Mucosa of stomach (tissue), 1 donor: ENCODE measurements at regions not wholly inside any gene's neighbourhood (a gene's known extent, or its start where the extent isn't known, plus 50 kb on each side); places are given as distances from the start of the nearest gene placed in this dataset.

Source experiments
- H3K27me3 ChIP-seq: one replicate; pipeline ENCODE4 v1.7.0; 2013; ENCODE audit warnings: mild to moderate bottlenecking, low read length; ENCODE audit not compliant: control insufficient read depth, insufficient read depth
- H3K36me3 ChIP-seq: one replicate; pipeline ENCODE4 v1.7.0; 2013; ENCODE audit warnings: low read length; ENCODE audit not compliant: control insufficient read depth, insufficient read depth
- H3K4me1 ChIP-seq: one replicate; pipeline ENCODE4 v1.7.0; 2013; ENCODE audit warnings: mild to moderate bottlenecking, low read length; ENCODE audit not compliant: control insufficient read depth, insufficient read depth
- H3K4me3 ChIP-seq: one replicate; pipeline ENCODE4 v1.7.0; 2013; ENCODE audit warnings: low read length
- H3K9ac ChIP-seq: one replicate; pipeline ENCODE4 v1.7.0; 2013; ENCODE audit warnings: mild to moderate bottlenecking, low read length, moderate library complexity
- H3K9me3 ChIP-seq: one replicate; pipeline ENCODE4 v1.7.0; 2013; ENCODE audit warnings: mild to moderate bottlenecking, low read length, moderate library complexity; ENCODE audit not compliant: control insufficient read depth
- donor health status: Pancreatic carcinoma.

DNA sequence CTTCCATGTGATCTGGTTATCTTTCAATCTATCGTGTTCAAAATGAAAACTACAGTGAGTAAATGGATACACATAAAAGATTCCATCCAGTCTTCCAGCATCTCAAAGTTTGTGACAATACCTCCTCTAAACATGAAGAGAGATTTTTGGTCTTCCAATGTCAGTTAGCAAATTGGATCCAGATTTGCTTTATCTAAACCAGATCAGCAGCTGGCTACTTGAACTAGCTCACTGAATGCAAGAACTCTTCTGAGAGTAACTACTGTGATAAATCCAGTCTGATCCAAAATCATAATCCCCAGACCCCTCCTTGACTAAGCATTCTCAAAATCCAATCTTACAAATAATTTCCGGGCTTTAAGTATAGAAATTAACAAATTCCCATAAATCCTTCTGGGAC, 2177.9 kb upstream of the C9orf72 start:
- Histone ChIP-seq H3K36me3 (no peaks in the 10 kb centered on the region), H3K4me3 (no peak overlapping the region), H3K9ac (no peak overlapping the region), H3K27me3 (no peaks in the 10 kb centered on the region), H3K9me3 (no peaks in the 10 kb centered on the region), H3K4me1 (no peaks in the 10 kb centered on the region)

- no peak overlapping the region for H3K9ac ChIP-seq
- H3K4me1 ChIP-seq, result no peaks in the 10 kb centered on the region
- H3K36me3 ChIP-seq, result no peaks in the 10 kb centered on the region
- no peaks in the 10 kb centered on the region for H3K9me3 ChIP-seq
- H3K27me3 ChIP-seq, result no peaks in the 10 kb centered on the region
- no peak overlapping the region for H3K4me3 ChIP-seq
These were observed 2180.4 kb upstream of the C9orf72 start for GRCh38 chr9:29753638-29754037.

DNA sequence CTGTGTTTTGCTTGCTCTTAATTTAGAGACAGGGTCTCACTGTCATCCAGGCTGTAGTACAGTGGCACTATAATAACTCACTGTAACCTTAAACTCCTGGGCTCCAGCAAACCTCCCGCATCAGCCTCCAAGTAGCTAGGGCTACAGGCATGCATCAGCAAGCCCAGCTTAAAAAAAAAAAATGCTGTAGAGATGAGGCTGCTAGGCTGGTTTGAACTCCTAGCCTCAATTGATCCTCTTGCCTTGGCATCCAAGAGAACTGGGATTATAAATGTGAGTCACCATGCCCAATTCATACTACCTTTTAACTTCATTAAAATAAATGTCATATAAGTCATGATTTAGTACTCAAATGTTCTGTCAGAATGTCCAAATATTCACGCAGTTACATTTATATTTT, 2195.7 kb upstream of the C9orf72 start:
- Histone ChIP-seq H3K9me3 (no peaks in the 10 kb centered on the region), H3K4me1 (no peaks in the 10 kb centered on the region), H3K4me3 (no peak overlapping the region), H3K27me3 (no peaks in the 10 kb centered on the region), H3K9ac (no peak overlapping the region), H3K36me3 (no peaks in the 10 kb centered on the region)

DNA sequence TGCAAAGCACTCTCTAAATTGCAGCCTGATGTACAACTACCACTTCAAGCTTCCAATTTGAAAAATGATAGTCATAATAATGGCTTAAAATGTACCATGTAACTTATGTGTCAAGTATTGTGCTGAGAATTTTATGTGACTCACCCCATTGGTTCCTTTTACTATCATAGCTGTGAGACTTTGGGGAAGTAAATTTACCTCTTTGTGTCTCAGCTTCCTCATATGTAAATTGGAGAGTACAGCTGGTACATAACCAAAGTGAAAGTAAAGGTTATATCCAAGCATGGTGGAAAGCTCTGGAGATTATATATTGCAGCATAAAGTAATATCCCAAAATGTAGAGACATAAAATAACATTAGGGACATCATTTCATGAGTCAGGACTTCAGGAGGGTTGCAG, 2200.4 kb upstream of the C9orf72 start:
- no peaks in the 10 kb centered on the region for H3K27me3 ChIP-seq
- H3K9me3 ChIP-seq, result no peaks in the 10 kb centered on the region
- no peaks in the 10 kb centered on the region for H3K36me3 ChIP-seq
- H3K4me3 ChIP-seq, result no peak overlapping the region
- no peak overlapping the region for H3K9ac ChIP-seq
- H3K4me1 ChIP-seq, result no peaks in the 10 kb centered on the region

- no peaks in the 10 kb centered on the region for H3K27me3 ChIP-seq
- no peaks in the 10 kb centered on the region for H3K4me1 ChIP-seq
- H3K9me3 ChIP-seq, result no peaks in the 10 kb centered on the region
- no peak overlapping the region for H3K9ac ChIP-seq
- H3K4me3 ChIP-seq, result no peak overlapping the region
- no peaks in the 10 kb centered on the region for H3K36me3 ChIP-seq
These were observed 2202.2 kb upstream of the C9orf72 start for GRCh38 chr9:29775491-29775890.

DNA sequence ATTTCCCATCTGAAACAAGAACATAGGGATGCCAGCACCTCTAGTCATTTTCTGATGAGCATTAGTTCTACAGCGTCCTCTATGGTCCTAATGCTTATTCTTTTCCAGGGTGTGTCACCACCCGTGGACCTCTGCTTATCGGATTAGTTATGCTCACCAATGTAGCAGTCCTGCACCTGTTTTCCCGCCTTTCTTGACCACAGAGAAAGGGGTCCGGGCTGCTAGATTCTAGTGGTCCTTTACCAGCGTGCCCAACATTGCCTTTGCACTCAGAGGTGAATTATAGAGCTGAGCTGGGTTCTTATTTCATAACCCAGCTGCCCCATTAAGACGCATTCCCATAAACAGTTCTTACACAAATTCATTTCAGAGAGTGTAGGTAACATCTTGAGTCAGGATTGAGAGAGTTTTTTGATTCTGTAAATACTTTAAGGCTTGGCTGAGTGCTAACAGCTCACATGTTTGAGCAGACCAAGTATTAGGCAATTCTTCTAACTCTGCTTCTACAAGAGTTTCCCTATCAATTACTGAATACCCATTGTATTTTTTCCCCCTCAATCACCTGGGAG, 2205.1 kb upstream of the C9orf72 start:
- Histone ChIP-seq H3K9me3 (no peaks in the 10 kb centered on the region), H3K4me1 (no peaks in the 10 kb centered on the region), H3K27me3 (no peaks in the 10 kb centered on the region), H3K36me3 (no peaks in the 10 kb centered on the region), H3K9ac (no peak overlapping the region), H3K4me3 (no peak overlapping the region)

- no peak overlapping the region for H3K9ac ChIP-seq
- H3K36me3 ChIP-seq, result no peaks in the 10 kb centered on the region
- no peaks in the 10 kb centered on the region for H3K4me1 ChIP-seq
- H3K27me3 ChIP-seq, result no peaks in the 10 kb centered on the region
- H3K9me3 ChIP-seq, result no peaks in the 10 kb centered on the region
- no peak overlapping the region for H3K4me3 ChIP-seq
These were observed 2220.7 kb upstream of the C9orf72 start for GRCh38 chr9:29793970-29794369.

- Histone ChIP-seq H3K9ac (no peak overlapping the region), H3K4me1 (no peaks in the 10 kb centered on the region), H3K36me3 (no peaks in the 10 kb centered on the region), H3K4me3 (no peak overlapping the region), H3K9me3 (no peaks in the 10 kb centered on the region), H3K27me3 (no peaks in the 10 kb centered on the region)
These were observed 2223.1 kb upstream of the C9orf72 start for GRCh38 chr9:29796291-29796952.

GRCh38 chr9:29798599-29798998, 2225.3 kb upstream of the C9orf72 start:
- Histone ChIP-seq H3K36me3 (no peaks in the 10 kb centered on the region), H3K4me1 (no peaks in the 10 kb centered on the region), H3K27me3 (no peaks in the 10 kb centered on the region), H3K9ac (no peak overlapping the region), H3K9me3 (no peaks in the 10 kb centered on the region), H3K4me3 (no peak overlapping the region)

DNA sequence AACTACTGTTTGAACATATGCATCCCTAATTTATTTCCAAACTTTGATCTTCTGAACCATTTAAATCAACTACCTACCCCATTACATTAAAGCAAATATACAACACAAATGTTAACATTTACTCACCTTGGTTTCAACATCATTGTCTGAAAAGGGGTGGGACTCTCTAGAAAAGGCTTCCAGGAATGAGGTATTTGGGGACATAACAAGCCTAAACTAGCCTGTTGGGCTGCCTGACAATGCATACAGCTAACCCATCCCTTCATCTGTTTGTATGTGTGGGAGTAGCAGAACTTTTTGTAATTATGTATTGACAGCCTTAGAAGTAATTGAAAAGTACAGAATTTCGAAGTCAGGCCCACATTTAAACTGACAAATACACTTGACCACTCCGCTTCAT, 2225.9 kb upstream of the C9orf72 start:
- Histone ChIP-seq H3K27me3 (no peaks in the 10 kb centered on the region), H3K4me1 (no peaks in the 10 kb centered on the region), H3K9me3 (no peaks in the 10 kb centered on the region), H3K9ac (no peak overlapping the region), H3K36me3 (no peaks in the 10 kb centered on the region), H3K4me3 (no peak overlapping the region)

DNA sequence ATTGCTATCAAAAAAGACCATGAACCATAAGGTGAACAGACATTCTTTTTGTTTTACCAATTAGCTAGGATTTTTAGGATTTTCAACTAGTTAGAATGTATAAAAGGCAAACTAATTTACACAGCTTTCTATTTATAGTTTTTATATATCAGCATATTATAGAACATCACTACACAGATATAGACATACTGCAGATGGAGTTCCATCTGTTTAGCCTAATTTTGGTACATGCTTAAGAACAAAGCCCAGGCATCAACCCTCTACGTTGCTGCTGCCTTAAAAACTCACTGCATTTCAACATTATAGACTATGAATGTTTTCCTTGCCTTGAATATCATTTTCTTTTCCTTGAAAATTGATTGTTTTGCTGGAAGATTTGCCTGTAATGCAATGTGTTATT, 2227.5 kb upstream of the C9orf72 start:
- Histone ChIP-seq H3K9me3 (no peaks in the 10 kb centered on the region), H3K27me3 (no peaks in the 10 kb centered on the region), H3K4me3 (no peak overlapping the region), H3K36me3 (no peaks in the 10 kb centered on the region), H3K9ac (no peak overlapping the region), H3K4me1 (no peaks in the 10 kb centered on the region)

- H3K27me3 ChIP-seq, result no peaks in the 10 kb centered on the region
These were observed 2229.2 kb upstream of the C9orf72 start for GRCh38 chr9:29802454-29802853.

More at GRCh38 chr9:29802454-29802853, 2229.2 kb upstream of the C9orf72 start:
- H3K4me3 ChIP-seq, result no peak overlapping the region
- no peaks in the 10 kb centered on the region for H3K4me1 ChIP-seq
- H3K9ac ChIP-seq, result no peak overlapping the region
- H3K9me3 ChIP-seq, result no peaks in the 10 kb centered on the region
- no peaks in the 10 kb centered on the region for H3K36me3 ChIP-seq
